ENCODE measurements at regions not wholly inside any gene's neighbourhood (a gene's known extent, or its start where the extent isn't known, plus 50 kb on each side); places are given as distances from the start of the nearest gene placed in this dataset.
"Not testable (repeated sequence)": the region's sequence is repeated elsewhere in the genome, so short reads cannot be mapped to it uniquely, and the experiment has no call there.

DNA sequence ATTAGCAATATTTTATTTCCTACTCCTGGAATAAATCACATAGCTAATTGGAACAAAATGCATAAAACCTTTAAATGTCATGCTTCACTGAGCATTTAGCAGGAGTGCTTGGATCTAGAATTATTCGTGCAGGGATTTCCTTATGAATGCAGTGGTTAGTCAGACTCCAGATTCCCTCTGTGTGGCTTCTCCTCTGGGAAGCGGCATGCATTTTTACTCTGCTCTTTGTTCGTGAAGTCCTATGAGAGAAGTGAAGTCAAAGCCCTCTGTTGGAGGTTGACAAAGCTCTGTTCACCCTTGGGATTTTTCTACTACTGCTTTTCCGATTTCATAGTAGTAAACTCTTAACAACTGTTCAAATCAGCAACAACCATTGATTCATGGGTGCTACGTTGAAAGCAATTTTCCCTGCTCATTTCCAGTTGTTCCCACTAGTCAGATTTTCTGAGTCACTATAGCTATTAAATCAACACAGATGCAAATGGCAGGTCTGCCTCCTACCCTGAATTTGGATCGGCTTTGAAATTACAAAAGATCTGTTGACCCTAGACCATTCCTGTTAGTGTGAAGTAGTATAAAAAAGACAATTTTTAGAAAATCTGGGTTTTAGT lies 461.7 kb downstream of the STK39 start:
- H3K4me3 ChIP-seq, result no peak overlapping the region
- intact Hi-C loops (cut with DNase I, micrococcal nuclease), result no loop called here

DNA sequence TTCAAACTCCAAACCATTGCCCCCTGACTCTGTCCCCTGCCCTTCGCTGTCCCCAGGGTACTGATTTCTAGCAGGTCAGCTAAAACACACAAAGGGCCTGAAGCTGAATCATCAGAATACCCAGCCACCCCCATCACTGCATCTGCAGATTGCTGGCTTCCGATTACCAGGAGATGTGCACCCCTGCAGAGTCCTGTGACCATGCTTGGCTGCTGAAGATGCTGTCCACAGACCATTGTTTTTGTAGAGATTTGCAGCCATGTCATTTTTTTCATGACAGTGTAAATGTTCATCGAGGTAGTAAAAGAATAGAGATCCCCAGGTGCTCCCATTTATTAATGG lies 463.3 kb downstream of the STK39 start:
- intact Hi-C loops (cut with DNase I, micrococcal nuclease), result no loop called here
- no peak for TF ChIP-seq CTCF (IDR thresholded peaks at IDR 0.05)
- no peak for DNase-seq
- H3K4me1 ChIP-seq (ENCODE audit: low read depth), result peaks cover 8% of the 10 kb centered on the region
- no peak overlapping the region for H3K4me3 ChIP-seq
- no peaks in the 10 kb centered on the region for H3K9me3 ChIP-seq
- no peaks in the 10 kb centered on the region for H3K36me3 ChIP-seq (ENCODE audit: low read depth)
- no peak for ATAC-seq

More for the DNA sequence above, 461.7 kb downstream of the STK39 start:
- H3K9me3 ChIP-seq, result no peaks in the 10 kb centered on the region
- DNase-seq (no peak), ATAC-seq (no peak)
- H3K4me1 ChIP-seq (ENCODE audit: low read depth), result peaks cover 8% of the 10 kb centered on the region
- H3K36me3 ChIP-seq (ENCODE audit: low read depth), result no peaks in the 10 kb centered on the region
- no peak for TF ChIP-seq CTCF (IDR thresholded peaks at IDR 0.05)

- Histone ChIP-seq H3K4me1 (ENCODE audit: low read depth) (peaks cover 8% of the 10 kb centered on the region), H3K4me3 (no peak overlapping the region), H3K36me3 (ENCODE audit: low read depth) (no peaks in the 10 kb centered on the region), H3K9me3 (no peaks in the 10 kb centered on the region)
- no peak for TF ChIP-seq CTCF (IDR thresholded peaks at IDR 0.05)
- no peak for DNase-seq
- ATAC-seq, result no peak
- intact Hi-C loops (cut with DNase I, micrococcal nuclease), result no loop called here
Observed at GRCh38 chr2:167783261-167784083, 463.9 kb downstream of the STK39 start.

GRCh38 chr2:167781629-167782028 lies 465.8 kb downstream of the STK39 start:
- H3K9me3 ChIP-seq; H3K36me3 ChIP-seq (ENCODE audit: low read depth); H3K4me3 ChIP-seq; ATAC-seq; DNase-seq; H3K4me1 ChIP-seq (ENCODE audit: low read depth); intact Hi-C loops (cut with DNase I, micrococcal nuclease): not testable (repeated sequence)

- TF ChIP-seq CTCF (IDR thresholded peaks at IDR 0.05), result no peak
- no peak for DNase-seq
- H3K36me3 ChIP-seq (ENCODE audit: low read depth), result no peaks in the 10 kb centered on the region
- intact Hi-C loops (cut with DNase I, micrococcal nuclease), result no loop called here
- no peak overlapping the region for H3K4me3 ChIP-seq
- ATAC-seq, result no peak
- H3K4me1 ChIP-seq (ENCODE audit: low read depth), result no peaks in the 10 kb centered on the region
- H3K9me3 ChIP-seq, result no peaks in the 10 kb centered on the region
Observed at GRCh38 chr2:167776359-167776758, 471.0 kb downstream of the STK39 start.

DNA sequence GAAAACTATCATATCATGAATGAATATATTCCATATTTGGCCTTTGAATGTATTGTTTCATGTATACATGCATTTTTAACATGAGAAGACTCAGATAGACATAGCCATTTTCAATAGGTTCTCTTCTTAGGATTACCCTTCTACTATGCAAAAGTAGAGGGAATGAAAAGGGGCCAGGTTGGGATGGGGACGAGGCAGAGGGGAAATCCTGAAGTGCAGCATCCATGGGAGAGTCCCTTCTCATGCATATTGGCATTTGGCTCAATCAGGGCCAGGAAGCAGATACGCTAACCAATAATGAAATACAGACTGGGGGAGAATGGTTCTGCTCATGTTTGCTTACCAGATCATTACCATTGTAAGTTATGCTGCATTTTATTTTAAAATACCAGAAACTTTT lies 475.8 kb downstream of the STK39 start:
- no peaks in the 10 kb centered on the region for H3K36me3 ChIP-seq (ENCODE audit: low read depth)
- no peak for ATAC-seq
- no peak overlapping the region for H3K4me3 ChIP-seq
- H3K4me1 ChIP-seq (ENCODE audit: low read depth), result no peaks in the 10 kb centered on the region
- no peak for TF ChIP-seq CTCF (IDR thresholded peaks at IDR 0.05)
- no peak for DNase-seq
- no peaks in the 10 kb centered on the region for H3K9me3 ChIP-seq
- intact Hi-C loops (cut with DNase I, micrococcal nuclease), result no loop called here

All from mucosa of descending colon (tissue), 3 donors.